GM19023 (cell line): ENCODE measurements at regions not wholly inside any gene's neighbourhood (a gene's known extent, or its start where the extent isn't known, plus 50 kb on each side); places are given as distances from the start of the nearest gene placed in this dataset.

Experiments used
- ATAC-seq: cut with Tn5 transposase; IDR thresholded peaks from one replicate; pipeline ENCODE4 v1.9.1; 2021; ENCODE audit warnings: mild to moderate bottlenecking, moderate library complexity; ENCODE audit not compliant: unreplicated experiment

GRCh38 chr3:31277582-31277981 lies 255.1 kb upstream of the STT3B start:
- ATAC-seq: no peak

GRCh38 chr3:31278532-31278931 lies 254.2 kb upstream of the STT3B start:
- no peak for ATAC-seq

GRCh38 chr3:31284776-31285175 lies 247.9 kb upstream of the STT3B start:
- no peak for ATAC-seq

- no peak for ATAC-seq
Measured at GRCh38 chr3:31285833-31286486, 246.8 kb upstream of the STT3B start.

- no peak for ATAC-seq
Measured at GRCh38 chr3:31288224-31288623, 244.5 kb upstream of the STT3B start.

GRCh38 chr3:31288641-31289100 lies 244.1 kb upstream of the STT3B start:
- ATAC-seq: no peak

- ATAC-seq: no peak
Measured at GRCh38 chr3:31289584-31289983, 243.1 kb upstream of the STT3B start.

- ATAC-seq: no peak
Measured at GRCh38 chr3:31290046-31290445, 242.7 kb upstream of the STT3B start.

- ATAC-seq: no peak
Measured at GRCh38 chr3:31291818-31292217, 240.9 kb upstream of the STT3B start.

GRCh38 chr3:31294430-31295149 lies 238.1 kb upstream of the STT3B start:
- ATAC-seq: no peak

GRCh38 chr3:31295150-31295765 lies 237.5 kb upstream of the STT3B start:
- ATAC-seq: no peak

GRCh38 chr3:31297726-31298298 lies 234.9 kb upstream of the STT3B start:
- ATAC-seq: no peak

GRCh38 chr3:31300456-31301443 lies 232.0 kb upstream of the STT3B start:
- no peak for ATAC-seq

- ATAC-seq: no peak
Measured at GRCh38 chr3:31302343-31302742, 230.4 kb upstream of the STT3B start.

- ATAC-seq: no peak
Measured at GRCh38 chr3:31305340-31305739, 227.4 kb upstream of the STT3B start.

GRCh38 chr3:31307131-31307785 lies 225.5 kb upstream of the STT3B start:
- ATAC-seq: no peak

GRCh38 chr3:31311559-31311958 lies 221.2 kb upstream of the STT3B start:
- no peak for ATAC-seq

- no peak for ATAC-seq
Measured at GRCh38 chr3:31312400-31312799, 220.3 kb upstream of the STT3B start.

- no peak for ATAC-seq
Measured at GRCh38 chr3:31314258-31314657, 218.5 kb upstream of the STT3B start.

GRCh38 chr3:31319332-31319731 lies 213.4 kb upstream of the STT3B start:
- ATAC-seq: no peak
